Right renal pelvis (tissue), 4 donors: ENCODE measurements at regions not wholly inside any gene's neighbourhood (a gene's known extent, or its start where the extent isn't known, plus 50 kb on each side); places are given as distances from the start of the nearest gene placed in this dataset.

Experiments used
- DNase-seq, 4 donors: peaks; one replicate each; pipeline ENCODE4 v3.0.0-alpha.2; 2013; ENCODE audit warnings: low read depth in 4 of 4, low spot score in 3 of 4, missing footprints in 1 of 4

DNA sequence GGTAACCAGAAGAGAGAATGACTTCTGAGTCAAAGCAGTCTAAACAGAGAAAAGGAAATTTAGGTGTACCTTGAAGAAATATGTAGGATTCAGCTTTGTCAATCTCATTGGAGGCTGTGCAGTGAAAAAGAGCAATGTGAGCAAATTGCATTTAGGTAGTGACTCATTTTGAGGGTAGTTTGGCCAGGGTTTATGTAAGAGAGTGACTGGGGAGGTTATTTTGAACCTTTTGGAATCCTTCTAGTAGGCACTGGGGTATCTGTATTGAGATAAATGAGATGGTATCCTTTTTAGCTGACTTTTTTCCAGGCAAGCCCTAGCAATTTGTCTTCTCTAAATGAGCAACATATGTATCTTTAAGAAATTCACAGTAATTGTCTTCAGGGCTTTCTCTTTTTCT is 95.9 kb downstream of the DISP1 start:
- DNase-seq = no peak

DNA sequence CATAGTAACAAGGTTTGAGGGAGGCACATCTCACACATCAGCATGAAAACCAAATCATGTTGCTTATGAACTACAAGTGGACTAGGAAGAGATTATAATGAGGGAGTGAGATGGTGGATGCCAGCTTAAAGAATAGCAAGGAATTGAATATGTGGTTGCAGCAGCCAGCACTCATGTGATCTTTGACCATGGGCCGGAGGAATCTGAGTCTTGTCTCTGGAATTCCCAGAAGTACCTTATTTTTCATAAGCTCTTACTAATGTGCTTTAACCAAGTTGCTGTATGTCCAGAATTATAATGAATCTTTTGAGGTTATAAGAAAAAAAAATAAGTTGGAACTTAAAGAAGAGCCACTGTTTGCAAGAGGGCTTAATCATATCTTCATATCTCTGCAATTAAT is 97.0 kb downstream of the DISP1 start:
- no peak for DNase-seq

DNA sequence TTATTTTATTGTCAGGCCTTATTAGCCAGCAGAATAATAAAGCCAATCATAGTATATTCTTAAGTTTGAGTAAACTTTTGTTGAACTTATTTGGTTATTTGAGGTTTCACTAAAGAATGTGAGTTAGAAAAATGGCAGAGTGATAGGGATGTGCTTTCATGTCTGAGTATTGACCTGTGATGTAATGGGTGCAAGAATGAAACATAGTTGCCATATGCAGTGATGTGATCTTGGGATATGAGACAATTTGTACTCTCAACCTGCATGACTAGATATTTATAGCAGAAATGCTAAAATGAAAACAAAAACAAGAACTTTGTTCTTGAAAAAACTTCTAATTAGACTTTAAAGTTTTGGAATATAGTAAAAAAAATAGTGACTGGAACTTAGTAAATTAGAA is 97.9 kb downstream of the DISP1 start:
- DNase-seq = no peak

DNA sequence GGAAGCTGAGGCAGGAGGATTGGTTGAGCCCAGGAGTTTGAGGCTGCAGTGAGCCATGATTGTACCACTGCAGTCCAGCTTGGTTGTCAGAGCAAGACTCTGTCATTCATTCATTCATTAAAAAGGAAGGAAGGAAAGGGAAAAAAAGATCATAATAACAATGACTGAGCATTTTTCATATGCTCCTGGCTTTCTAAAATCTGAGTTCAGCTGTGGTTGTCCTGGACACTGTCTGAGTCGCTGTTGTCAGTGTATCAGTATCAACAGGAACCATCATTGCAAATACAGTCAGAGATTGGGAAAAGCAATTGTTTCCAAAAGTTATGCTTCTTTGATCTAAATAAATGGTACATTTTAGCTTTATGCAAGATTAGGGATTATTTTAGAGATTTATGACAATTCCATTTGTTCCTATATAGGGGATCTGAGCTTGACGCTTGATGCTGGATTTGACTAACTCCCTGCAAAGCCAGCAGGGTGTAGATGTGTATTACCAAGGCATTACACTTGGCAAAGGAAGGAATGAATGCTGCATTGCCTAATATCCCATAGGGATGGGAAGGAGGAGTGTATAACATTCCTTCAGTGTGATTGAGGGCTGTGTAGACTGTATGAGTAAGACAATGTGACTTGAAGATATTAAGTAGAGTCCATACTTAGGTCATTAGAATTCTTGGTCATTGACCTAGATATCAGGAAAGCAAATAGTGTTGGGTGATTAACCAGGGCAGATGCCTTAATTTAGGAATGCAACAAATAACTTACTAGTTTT is 100.2 kb downstream of the DISP1 start:
- DNase-seq = no peak

DNA sequence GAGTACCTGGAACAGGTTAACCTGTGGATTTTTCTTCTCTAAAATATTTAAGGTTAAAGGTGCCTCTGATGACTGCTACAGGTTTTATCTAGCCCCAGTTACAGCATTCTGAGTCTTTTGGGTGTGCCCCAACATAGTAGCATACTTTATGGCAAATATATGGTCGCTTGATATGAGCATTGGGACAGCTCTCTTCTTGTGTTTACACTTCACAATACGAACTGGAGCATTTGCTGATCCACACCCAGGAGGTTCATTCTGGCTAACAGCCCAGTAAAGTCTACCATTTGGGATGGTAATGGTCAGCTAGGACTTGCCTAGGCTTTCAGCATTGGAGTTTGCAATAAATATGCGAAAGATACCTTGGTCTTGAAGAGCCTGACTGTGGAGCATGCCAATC is 101.3 kb downstream of the DISP1 start:
- DNase-seq = no peak

DNA sequence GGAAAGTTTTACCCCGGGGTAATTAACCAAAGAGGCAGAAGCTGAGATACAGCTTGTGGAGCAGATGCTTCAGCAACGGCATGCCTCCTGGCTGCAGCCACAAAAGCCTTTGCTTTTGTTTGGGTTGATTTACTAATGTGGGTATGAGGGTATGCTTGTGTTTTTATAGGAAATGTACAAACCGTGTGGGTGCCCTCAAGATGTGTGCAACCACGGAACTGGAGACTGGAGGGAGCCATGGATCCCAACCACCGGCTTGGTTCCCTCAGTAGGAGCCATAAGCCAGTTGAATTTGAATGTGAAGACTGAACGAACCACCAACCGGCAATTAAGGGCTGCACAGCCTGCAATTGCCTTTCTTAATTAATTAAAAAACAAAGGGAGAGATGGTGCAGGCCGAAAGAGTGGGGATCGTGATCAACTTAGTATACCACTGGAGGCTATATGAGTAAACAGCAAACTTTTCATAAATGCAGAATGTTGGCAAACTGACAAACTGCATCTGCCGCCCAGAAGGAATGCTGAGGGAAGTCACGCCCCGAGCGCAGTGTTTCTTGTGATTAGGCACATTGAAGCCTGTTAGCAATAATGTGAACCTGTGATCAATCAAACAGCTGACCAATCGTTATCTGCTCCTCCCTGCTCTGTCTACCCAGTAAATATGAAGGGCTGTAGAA is 104.1 kb downstream of the DISP1 start:
- DNase-seq = no peak

DNA sequence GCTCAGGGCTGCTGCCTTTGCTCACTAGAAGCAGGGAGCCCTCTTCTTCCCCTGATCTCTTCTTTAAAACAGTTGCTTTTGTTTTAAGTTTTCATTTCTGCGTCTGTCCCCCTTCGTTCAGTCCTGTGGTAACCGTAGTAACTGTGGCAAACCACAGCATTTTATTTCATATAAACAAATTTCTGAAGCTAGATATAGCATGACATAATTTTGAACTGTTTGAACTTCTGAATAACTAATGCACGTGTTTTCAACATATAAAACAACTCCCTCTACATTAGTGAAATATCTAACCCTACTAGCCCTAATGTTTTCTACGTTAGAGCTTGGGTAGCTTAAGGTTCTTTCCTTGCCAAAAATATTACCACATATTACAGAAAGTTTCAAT is 104.6 kb downstream of the DISP1 start:
- no peak for DNase-seq

DNA sequence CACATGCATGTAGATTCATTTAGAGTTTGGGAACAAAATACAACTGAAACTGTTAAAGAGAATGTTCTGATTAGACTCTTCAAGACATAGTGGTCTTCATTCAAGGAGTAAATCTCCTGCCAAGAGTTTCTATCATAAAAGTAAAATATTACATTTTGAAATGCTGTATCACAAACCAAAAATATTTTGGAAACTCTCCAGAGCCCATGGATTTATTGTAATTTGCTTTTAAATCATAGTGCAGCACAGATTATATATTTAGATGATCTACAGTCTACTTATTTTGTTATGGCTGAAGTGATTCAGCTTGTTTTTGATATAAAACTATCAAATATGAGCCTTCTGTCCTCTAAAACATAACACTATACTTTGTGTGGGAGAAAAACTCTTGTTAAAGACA is 105.3 kb downstream of the DISP1 start:
- DNase-seq = no peak

DNA sequence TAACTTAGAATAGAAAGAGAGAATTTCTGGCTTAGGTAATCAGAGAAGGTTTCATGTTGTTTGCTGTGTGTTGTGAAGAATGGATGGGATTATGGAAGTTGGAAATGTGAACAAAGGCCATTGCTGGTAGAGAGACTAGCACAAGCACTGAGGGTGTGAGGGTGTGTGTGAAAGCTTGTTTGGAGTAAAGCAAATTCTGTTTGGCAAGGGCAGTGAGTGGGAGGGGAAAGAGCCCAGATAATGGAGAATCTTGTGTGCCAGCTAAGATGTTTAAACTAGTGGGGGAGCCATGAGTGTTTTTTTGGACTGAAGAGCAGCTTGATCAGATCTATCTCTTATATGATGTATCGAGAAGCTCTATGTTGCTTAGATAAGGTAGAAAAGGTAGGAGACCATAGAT is 107.1 kb downstream of the DISP1 start:
- no peak for DNase-seq

DNA sequence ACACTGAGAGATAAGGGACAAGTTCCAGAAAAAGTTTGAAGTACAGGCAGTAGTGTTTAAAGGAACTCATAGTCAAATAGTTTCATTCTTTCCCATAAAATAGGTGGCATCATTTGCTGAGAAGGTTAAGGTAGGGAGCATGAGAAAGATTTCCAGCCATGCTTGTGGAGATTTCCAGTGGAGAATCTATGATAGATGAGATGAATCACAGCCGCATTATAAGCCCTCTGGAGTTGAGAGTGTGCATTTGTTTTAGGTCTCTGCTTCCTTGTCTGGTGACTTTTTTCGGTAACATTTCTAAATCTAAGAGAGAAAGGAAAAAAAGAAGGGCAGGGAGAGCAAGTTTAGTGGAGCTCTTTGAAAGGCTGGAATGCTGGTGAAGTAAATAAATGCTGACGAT is 108.7 kb downstream of the DISP1 start:
- no peak for DNase-seq

DNA sequence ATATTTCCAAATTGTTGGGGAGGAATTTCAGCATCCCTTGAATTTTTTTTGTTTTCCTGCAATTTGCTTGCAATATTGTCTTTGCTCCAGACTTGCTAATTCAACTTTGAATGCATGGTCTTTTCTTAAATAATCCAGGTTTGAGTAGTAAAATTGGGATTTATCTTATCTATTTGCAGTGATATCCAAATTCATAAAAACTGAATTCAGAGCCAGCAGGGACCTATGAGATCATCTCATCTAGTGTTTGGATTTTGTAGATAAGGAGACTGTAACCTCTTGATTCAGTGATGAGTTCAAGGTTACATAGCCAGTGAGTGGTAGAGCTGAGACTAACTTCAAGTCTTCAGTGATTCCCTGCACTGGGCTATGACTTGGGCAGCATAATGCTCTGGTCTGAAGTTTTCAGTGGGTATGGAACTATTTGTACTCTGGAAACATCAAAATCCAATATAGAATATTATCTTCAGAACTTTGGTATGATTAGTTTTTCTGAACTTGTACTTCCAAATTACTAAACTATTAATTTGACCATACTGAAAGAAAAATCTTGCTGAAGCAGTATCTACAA is 109.4 kb downstream of the DISP1 start:
- no peak for DNase-seq

DNA sequence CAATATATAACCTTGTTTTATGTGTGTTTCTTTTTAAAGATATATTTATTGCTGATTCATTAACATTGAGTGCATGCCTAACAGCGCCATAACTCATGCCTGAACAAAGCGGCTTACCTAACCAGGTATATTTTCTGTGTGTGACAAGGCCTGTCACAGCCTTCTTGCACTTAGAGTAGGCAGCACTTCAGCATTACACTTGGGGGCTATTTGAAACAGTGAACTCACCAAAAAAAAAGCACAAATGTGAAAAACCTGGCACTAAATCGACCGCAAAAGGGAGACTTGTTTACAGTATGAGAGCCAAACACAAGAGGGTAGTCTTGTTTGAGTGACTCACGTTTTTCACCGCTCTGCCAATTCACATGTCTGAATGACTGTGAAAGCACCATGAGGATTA is 111.7 kb downstream of the DISP1 start:
- DNase-seq = no peak

DNA sequence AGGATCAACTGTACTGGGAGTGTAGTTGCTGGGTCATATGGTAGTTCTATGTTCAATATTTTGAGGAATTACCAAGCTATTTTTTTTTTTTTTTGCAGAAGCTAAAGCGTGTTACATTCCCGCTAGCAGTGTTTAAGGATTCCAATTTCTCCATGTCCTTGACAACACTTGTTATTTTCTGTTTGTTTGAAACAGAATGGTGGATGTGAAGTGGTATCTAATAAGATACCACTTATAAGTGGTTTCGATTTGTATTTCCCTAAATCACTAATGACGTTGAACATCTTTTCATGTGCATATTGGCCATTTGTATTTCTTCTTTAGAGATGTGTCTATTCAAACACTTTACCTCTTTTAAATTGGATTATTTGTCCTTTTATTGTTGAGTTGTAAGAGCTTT is 112.2 kb downstream of the DISP1 start:
- no peak for DNase-seq

DNA sequence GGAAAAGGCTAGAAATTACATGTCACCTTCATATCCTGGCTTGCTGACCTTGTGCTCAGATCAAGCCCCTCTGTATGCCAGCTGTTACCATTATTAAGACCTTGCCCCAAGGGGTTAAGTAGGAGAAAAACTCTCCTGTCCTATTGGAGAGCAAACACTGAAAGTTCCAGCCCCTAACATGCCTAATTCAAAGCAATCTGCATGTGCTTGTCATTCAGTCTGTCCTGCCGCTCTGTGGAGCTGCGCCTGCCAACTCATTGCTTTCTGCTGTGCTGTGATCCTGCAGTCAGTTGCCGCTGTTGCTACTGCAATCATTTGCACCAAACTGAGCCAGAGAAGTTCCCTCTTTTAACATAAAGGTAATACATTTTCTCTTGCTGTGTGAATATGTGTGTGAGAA is 113.4 kb downstream of the DISP1 start:
- peak in 3 of 4 donors; percentile 12 to 45 (median 14) for DNase-seq

DNA sequence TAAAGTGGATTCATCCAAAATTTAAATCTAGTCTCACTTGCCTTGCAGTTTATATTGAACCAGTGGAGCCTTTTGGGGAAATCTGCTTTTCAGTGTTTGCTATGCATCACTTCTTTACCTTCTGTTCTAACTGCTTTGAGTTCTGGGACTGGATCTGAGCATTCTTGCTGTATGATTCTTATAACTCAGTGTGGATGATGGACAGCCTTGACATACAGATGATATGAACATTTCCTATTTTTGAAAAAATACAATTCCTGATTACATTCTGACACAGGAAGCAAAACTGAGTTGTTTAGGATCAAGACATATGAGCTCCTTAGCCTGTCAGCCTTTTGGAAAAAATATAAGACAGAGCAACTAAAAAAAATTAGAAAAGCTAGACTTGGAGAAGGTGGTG is 115.2 kb downstream of the DISP1 start:
- no peak for DNase-seq

DNA sequence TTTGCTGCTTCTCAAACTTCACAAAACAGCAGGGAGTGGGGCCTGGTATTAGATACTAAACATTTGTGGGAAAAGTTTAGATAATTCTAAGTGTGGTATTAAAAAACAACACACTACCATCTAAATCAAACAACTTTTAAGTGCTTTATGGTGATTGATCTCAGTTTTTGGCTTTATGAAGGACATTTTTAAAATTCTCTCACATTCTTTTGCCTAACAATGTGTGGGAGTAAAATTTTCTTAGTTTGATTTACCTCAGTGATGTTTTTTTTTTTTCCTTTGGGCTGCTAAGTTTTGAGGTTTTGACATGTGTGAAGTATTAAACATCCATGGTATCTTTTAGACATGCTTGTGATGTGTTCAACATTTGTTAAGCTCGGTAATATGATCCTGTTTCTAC is 116.2 kb downstream of the DISP1 start:
- no peak for DNase-seq

DNA sequence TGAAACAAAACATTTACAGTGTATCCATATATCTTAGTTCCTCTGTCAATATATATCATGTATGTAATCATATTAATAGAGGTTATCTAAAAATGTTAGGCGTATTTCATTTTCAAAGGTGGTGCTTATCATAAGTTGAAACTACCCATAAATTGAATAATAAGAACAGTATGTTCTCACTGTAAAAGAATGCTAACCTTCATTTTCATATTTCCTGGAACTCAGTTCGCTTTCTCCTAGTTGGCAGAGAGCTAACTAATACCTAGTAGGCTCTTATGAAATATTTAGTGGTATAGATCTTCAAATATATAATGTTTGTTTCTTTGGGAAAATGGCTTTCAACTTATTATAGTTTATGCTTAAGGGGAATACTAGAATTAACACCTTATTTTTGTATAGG is 118.4 kb downstream of the DISP1 start:
- no peak for DNase-seq

DNA sequence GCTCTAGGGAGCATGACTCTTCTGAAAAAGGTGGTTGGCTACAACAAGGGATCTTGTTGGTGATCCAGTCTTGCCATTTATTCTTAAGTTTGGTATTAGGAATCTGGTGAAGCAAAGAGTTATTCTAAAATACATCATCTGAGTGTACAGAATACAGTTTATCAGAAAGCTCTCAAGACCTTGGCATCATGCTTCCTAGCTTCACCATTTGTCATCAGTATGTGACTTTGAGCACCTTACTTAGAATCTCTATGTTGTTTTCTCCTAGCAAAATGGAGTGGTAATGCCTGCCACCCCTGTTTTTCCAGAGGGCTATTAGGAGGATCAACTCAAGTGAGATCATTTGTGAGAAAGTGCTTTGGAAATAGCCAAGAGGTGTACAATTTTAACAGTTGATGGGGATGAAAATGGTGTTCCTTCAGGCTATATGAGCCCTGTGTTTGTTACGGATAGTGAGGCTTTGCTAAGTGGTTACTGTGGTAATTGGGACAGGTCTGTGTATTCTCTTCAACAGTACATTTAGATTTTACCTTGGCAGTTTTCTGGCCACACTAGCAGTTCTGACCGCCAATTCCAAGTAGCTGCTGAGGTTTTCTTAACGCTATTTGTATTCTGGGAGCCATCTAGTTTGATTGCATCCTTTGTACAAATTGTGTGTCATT is 120.5 kb downstream of the DISP1 start:
- DNase-seq = no peak

DNA sequence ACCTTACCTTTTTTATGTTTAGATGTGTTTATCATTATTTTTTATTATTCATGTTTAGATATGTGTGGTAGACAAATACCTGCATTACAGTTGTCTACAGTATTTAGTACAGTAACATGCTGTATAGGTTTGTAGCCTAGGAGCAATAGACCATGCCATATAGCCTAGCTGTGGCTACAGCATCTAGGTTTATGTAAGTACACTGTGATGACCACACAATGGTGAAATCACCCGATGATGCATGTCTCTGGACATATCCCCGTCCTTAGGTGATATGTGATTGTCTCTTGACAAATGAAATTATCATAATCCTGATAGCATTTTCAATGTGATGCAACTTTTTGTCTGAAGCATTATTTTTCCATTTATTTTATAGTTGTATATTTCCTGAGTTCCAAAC is 121.2 kb downstream of the DISP1 start:
- no peak for DNase-seq

DNA sequence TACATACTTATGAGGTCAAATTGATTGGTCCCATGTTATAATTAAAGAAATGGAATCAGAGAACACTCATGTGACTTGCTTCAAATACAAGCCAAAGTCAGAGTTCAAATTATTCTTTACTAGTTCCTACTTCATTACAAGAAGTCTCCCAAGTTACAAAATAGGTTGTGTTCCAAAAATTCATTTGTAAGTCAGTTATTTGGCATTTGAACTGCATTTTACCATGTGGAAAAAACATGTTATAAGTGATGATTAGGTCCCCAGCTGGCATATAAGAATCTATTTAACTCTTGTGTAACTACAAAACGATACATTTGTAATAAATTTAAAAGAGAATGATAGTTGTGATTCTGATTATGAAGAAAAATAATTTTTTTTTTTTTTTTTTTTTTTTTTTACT is 124.1 kb downstream of the DISP1 start:
- DNase-seq = no peak

DNA sequence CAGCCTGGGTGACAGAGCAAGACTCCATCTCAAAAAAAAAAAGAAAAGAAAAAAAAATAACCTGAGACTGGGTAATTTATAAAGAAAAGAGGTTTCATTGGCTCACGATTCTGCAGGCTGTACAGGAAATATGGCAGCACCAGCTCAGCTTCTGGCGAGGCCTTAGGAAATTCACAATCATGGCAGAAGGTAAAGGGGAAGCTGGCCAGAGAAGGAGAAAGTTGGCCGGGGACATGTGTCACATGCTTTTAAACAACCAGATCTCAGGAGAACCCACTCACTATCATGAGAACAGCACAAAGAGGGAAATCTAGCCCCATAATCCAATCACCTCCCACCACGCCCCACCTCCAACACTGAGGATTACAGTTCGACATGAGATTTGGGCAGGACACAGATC is 125.3 kb downstream of the DISP1 start:
- DNase-seq = no peak

DNA sequence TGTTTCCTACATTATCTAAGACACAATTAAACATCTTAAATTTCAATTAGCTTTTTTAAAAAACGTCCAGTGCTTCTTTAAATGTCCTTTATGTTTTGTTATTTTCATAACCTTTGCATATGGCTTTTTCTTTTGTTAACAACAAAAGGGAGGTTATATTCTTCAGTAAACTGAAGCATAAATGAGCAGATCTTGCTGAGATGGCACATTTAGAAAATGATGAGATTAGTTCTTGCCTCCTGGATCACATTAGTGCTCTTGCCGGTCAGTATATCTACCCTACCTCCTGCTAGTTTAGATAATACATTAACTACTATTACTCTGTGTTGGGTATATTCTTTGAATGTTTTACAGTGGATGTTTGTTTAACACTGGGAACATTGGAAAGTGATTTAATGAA is 126.1 kb downstream of the DISP1 start:
- DNase-seq = no peak
